H9 (cell line): ENCODE measurements at regions not wholly inside any gene's neighbourhood (a gene's known extent, or its start where the extent isn't known, plus 50 kb on each side); places are given as distances from the start of the nearest gene placed in this dataset.

Experiments used
- DNase-seq: peaks from one replicate; pipeline ENCODE4 v3.0.0-alpha.2; 2017
- H2AFZ ChIP-seq: one replicate; pipeline ENCODE4 v1.6.1; 2013; ENCODE audit warnings: mild to moderate bottlenecking, low read length, control low read depth, moderate library complexity
- H2AK5ac ChIP-seq: 2 replicates; pipeline ENCODE4 v1.6.1; 2013; ENCODE audit warnings: low read length, control low read depth, mixed read lengths; ENCODE audit not compliant: insufficient read length
- H2BK120ac ChIP-seq: one replicate; pipeline ENCODE4 v1.6.1; 2013; ENCODE audit warnings: low read depth, mild to moderate bottlenecking, low read length, control low read depth, inconsistent platforms; ENCODE audit not compliant: poor library complexity, severe bottlenecking
- H2BK12ac ChIP-seq: 2 replicates; pipeline ENCODE4 v1.6.1; 2013; ENCODE audit warnings: low read length, control low read depth, mixed read lengths, low read depth; ENCODE audit not compliant: insufficient read length
- H2BK15ac ChIP-seq: 2 replicates; pipeline ENCODE4 v1.6.1; 2013; ENCODE audit warnings: low read depth, low read length, control low read depth
- H2BK20ac ChIP-seq: one replicate; pipeline ENCODE4 v1.6.1; 2013; ENCODE audit warnings: low read depth, mild to moderate bottlenecking, low read length, control low read depth, inconsistent platforms; ENCODE audit not compliant: poor library complexity, severe bottlenecking
- H2BK5ac ChIP-seq: 2 replicates; pipeline ENCODE4 v1.6.1; 2013; ENCODE audit warnings: low read length, control low read depth, mixed read lengths; ENCODE audit not compliant: insufficient read length
- H3K14ac ChIP-seq: 2 replicates; pipeline ENCODE4 v1.6.1; 2013; ENCODE audit warnings: low read length, control low read depth; ENCODE audit not compliant: insufficient read depth
- H3K18ac ChIP-seq: 2 replicates; pipeline ENCODE4 v1.6.1; 2013; ENCODE audit warnings: low read depth, mild to moderate bottlenecking, mixed read lengths, low read length, control low read depth; ENCODE audit not compliant: insufficient read length
- H3K23ac ChIP-seq: 2 replicates; pipeline ENCODE4 v1.6.1; 2013; ENCODE audit warnings: low read length, control low read depth, mixed read lengths, low read depth; ENCODE audit not compliant: insufficient read length
- H3K23me2 ChIP-seq: 2 replicates; pipeline ENCODE4 v1.6.1; 2013; ENCODE audit warnings: low read depth, mild to moderate bottlenecking, mixed read lengths, low read length, control low read depth; ENCODE audit not compliant: insufficient read length, poor library complexity, severe bottlenecking
- H3K27ac ChIP-seq: 2 replicates; pipeline ENCODE4 v1.5.1; 2013; ENCODE audit warnings: low read length, control low read depth, mixed read lengths, low read depth; ENCODE audit not compliant: insufficient read length
- H3K27me3 ChIP-seq: 2 replicates; pipeline ENCODE4 v1.6.1; 2013; ENCODE audit warnings: low read length, control low read depth, inconsistent platforms; ENCODE audit not compliant: insufficient read depth
- H3K4ac ChIP-seq: 2 replicates; pipeline ENCODE4 v1.6.1; 2013; ENCODE audit warnings: low read depth, mild to moderate bottlenecking, control low read depth, inconsistent platforms, low read length, moderate library complexity
- H3K4me1 ChIP-seq: 2 replicates; pipeline ENCODE4 v1.6.1; 2013; ENCODE audit warnings: low read length, control low read depth, inconsistent platforms; ENCODE audit not compliant: insufficient read depth
- H3K4me2 ChIP-seq: 2 replicates; pipeline ENCODE4 v1.6.1; 2013; ENCODE audit warnings: low read length, control low read depth, mixed read lengths; ENCODE audit not compliant: insufficient read length, insufficient read depth
- H3K56ac ChIP-seq: 2 replicates; pipeline ENCODE4 v1.6.1; 2013; ENCODE audit warnings: low read depth, mild to moderate bottlenecking, mixed read lengths, low read length, control low read depth; ENCODE audit not compliant: insufficient read length
- H3K79me1 ChIP-seq: 2 replicates; pipeline ENCODE4 v1.6.1; 2013; ENCODE audit warnings: low read depth, mild to moderate bottlenecking, moderate library complexity, low read length, control low read depth, inconsistent platforms; ENCODE audit not compliant: insufficient read depth, poor library complexity, severe bottlenecking
- H3K79me2 ChIP-seq: 2 replicates; pipeline ENCODE4 v1.6.1; 2013; ENCODE audit warnings: low read length, control low read depth, inconsistent platforms; ENCODE audit not compliant: insufficient read depth
- H3K9ac ChIP-seq: 2 replicates; pipeline ENCODE4 v1.6.1; 2013; ENCODE audit warnings: low read length, control low read depth, mixed read lengths; ENCODE audit not compliant: insufficient read length; ENCODE audit errors: extremely low read depth
- H3K9me3 ChIP-seq: one replicate; pipeline ENCODE4 v1.6.1; 2013; ENCODE audit warnings: low read depth, low read length, inconsistent platforms; ENCODE audit not compliant: control insufficient read depth
- H3T11ph ChIP-seq: one replicate; pipeline ENCODE4 v1.6.1; 2013; ENCODE audit warnings: mild to moderate bottlenecking, low read length, control low read depth, inconsistent platforms
- H4K20me1 ChIP-seq: one replicate; pipeline ENCODE4 v1.6.1; 2013; ENCODE audit not compliant: control insufficient read depth, insufficient read length, insufficient read depth
- H4K5ac ChIP-seq: 2 replicates; pipeline ENCODE4 v1.6.1; 2013; ENCODE audit warnings: low read depth, mild to moderate bottlenecking, mixed read lengths, low read length, control low read depth; ENCODE audit not compliant: insufficient read length
- H4K8ac ChIP-seq: replicated peaks from 2 replicates; pipeline ENCODE4 v1.6.1; 2013; ENCODE audit warnings: low read length, control low read depth, mixed read lengths, low read depth; ENCODE audit not compliant: insufficient read length
- H4K91ac ChIP-seq: 2 replicates; pipeline ENCODE4 v1.6.1; 2013; ENCODE audit warnings: low read depth, mild to moderate bottlenecking, moderate library complexity, mixed read lengths, low read length, control low read depth; ENCODE audit not compliant: insufficient read length
- H3K27ac Mint-ChIP-seq, 3 experiments: 2 replicates in 2 of 3; 3 replicates in 1 of 3; pipeline ENCODE4 v1.8.0; 2020 to 2021; ENCODE audit warnings: mixed read lengths in 3 of 3, mild to moderate bottlenecking in 1 of 3, moderate library complexity in 1 of 3
- H3K27me3 Mint-ChIP-seq: 2 replicates; pipeline ENCODE4 v1.8.0; 2021; ENCODE audit warnings: low read depth, mild to moderate bottlenecking, moderate library complexity, mixed read lengths
- H3K36me3 Mint-ChIP-seq, 3 experiments: 2 replicates in 2 of 3; 3 replicates in 1 of 3; pipeline ENCODE4 v1.8.0; 2020 to 2021; ENCODE audit warnings: low read depth in 3 of 3, mixed read lengths in 3 of 3; ENCODE audit not compliant: insufficient read depth in 1 of 3
- H3K4me1 Mint-ChIP-seq, 2 experiments: 2 replicates each; pipeline ENCODE4 v1.8.0; 2020; ENCODE audit warnings: mixed read lengths in 2 of 2
- H3K4me3 Mint-ChIP-seq, 2 experiments: 2 replicates in 1 of 2; 3 replicates in 1 of 2; pipeline ENCODE4 v1.8.0; 2020 to 2021; ENCODE audit warnings: mild to moderate bottlenecking in 2 of 2, mixed read lengths in 2 of 2, moderate library complexity in 1 of 2
- H3K9me3 Mint-ChIP-seq, 2 experiments: 2 replicates in 1 of 2; 3 replicates in 1 of 2; pipeline ENCODE4 v1.8.0; 2020; ENCODE audit warnings: mild to moderate bottlenecking in 2 of 2, mixed read lengths in 2 of 2, moderate library complexity in 1 of 2
- whole genome bisulfite sequencing: extraction: QIAGEN DNeasy Blood & Tissue Kit; methylation state at CpG from one replicate; pipeline ENCODE4 v1.1.7; 2013; ENCODE audit warnings: missing lambda C conversion rate, low lambda C conversion rate, mixed read lengths; ENCODE audit not compliant: insufficient read length; ENCODE audit errors: extremely low coverage; 5-methylcytosine and 5-hydroxymethylcytosine counted together
- TF ChIP-seq, protein P1 (sequence below): fragments of 200-600 bp; sonication (generic); conservative IDR thresholded peaks from 3 replicates; pipeline ENCODE4 v1.8.0; 2021; ENCODE audit warnings: antibody characterized with exemption, mild to moderate bottlenecking

DNA sequence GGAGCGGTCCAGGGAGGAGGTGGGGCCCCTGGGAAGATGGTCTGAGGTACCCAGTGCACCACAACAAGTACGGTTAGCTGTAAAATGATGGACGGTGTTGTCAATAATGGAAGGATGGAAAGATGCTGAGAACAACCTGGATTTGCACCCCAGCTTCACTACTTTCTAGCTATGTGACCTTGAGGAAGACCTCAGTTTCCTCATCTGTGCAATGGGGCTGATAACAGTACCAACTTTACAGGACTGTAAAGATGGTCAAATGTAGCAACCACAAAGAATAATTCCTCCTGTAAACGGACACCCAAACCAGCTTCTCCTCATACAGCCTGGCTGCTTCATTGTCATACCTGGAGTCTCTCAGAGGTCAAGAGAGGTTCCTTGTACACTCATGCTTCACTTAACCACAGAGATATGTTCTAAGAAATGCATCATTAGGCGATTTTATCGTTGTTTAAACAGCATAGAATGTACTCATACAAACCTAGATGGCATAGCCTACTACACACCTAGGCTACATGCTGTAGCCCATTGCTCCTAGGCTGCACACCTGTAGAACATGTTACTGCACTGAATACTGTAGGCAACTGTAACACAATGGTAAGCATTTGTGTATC, 65.5 kb upstream of the LMO2 start:
- H3K27ac Mint-ChIP-seq = no peak overlapping the region
- no peaks in the 10 kb centered on the region for H3K79me1 ChIP-seq
- H2AK5ac ChIP-seq = no peak overlapping the region
- H2BK5ac ChIP-seq = no peak overlapping the region
- H3K9me3 Mint-ChIP-seq = no peaks in the 10 kb centered on the region
- no peak overlapping the region for H3K27ac ChIP-seq
- H4K8ac ChIP-seq = no peak overlapping the region
- peaks cover 9% of the 10 kb centered on the region for H3K27me3 Mint-ChIP-seq
- no peak overlapping the region for H3T11ph ChIP-seq
- no peak overlapping the region for H3K4me2 ChIP-seq
- H3K9ac ChIP-seq = no peak overlapping the region
- H3K14ac ChIP-seq = no peak overlapping the region
- no peak overlapping the region for H2AFZ ChIP-seq
- H3K79me2 ChIP-seq = no peaks in the 10 kb centered on the region
- no peak overlapping the region for H2BK12ac ChIP-seq
- no peak overlapping the region for H3K4ac ChIP-seq
- no peak for DNase-seq
- H3K23me2 ChIP-seq = no peaks in the 10 kb centered on the region
- H2BK120ac ChIP-seq = no peak overlapping the region
- H2BK15ac ChIP-seq = no peak overlapping the region
- no peaks in the 10 kb centered on the region for H3K27me3 ChIP-seq
- H3K23ac ChIP-seq = no peak overlapping the region
- peaks cover 2 to 4% of the 10 kb centered on the region in 2 experiments; a peak in 2 of 4 replicates for H3K4me1 Mint-ChIP-seq
- no peaks in the 10 kb centered on the region for H3K9me3 ChIP-seq
- no peak overlapping the region for H2BK20ac ChIP-seq
- no peaks in the 10 kb centered on the region for H4K20me1 ChIP-seq
- H3K36me3 Mint-ChIP-seq = no peaks in the 10 kb centered on the region
- H4K91ac ChIP-seq = no peak overlapping the region
- WGBS = no CpG with 5 or more reads among the region's 6 CpGs
- no peak overlapping the region for H3K4me3 Mint-ChIP-seq
- TF ChIP-seq, protein P1, sequence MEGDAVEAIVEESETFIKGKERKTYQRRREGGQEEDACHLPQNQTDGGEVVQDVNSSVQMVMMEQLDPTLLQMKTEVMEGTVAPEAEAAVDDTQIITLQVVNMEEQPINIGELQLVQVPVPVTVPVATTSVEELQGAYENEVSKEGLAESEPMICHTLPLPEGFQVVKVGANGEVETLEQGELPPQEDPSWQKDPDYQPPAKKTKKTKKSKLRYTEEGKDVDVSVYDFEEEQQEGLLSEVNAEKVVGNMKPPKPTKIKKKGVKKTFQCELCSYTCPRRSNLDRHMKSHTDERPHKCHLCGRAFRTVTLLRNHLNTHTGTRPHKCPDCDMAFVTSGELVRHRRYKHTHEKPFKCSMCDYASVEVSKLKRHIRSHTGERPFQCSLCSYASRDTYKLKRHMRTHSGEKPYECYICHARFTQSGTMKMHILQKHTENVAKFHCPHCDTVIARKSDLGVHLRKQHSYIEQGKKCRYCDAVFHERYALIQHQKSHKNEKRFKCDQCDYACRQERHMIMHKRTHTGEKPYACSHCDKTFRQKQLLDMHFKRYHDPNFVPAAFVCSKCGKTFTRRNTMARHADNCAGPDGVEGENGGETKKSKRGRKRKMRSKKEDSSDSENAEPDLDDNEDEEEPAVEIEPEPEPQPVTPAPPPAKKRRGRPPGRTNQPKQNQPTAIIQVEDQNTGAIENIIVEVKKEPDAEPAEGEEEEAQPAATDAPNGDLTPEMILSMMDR = no peak
- H4K5ac ChIP-seq = no peak overlapping the region
- no peak overlapping the region for H3K56ac ChIP-seq
- H3K18ac ChIP-seq = no peak overlapping the region
- H3K4me1 ChIP-seq = no peaks in the 10 kb centered on the region; the same call in 1 of the 2 replicates
